NCI-H748 (cell line): ENCODE measurements at regions not wholly inside any gene's neighbourhood (a gene's known extent, or its start where the extent isn't known, plus 50 kb on each side); places are given as distances from the start of the nearest gene placed in this dataset.
"Not testable (repeated sequence)": the region's sequence is repeated elsewhere in the genome, so short reads cannot be mapped to it uniquely, and the experiment has no call there.

ENCODE experiments used
- DNase-seq: peaks from one replicate; lab custom pipeline; 2025; ENCODE audit not compliant: unreplicated experiment; lab: John Stamatoyannopoulos, UW

GRCh38 chr3:125645616-125646015, 50.3 kb upstream of the OSBPL11 start:
- DNase-seq, result no peak

GRCh38 chr3:125646581-125646980, 51.3 kb upstream of the OSBPL11 start:
- DNase-seq, result no peak

- no peak for DNase-seq
Measured at GRCh38 chr3:125647318-125648014, 52.2 kb upstream of the OSBPL11 start.

GRCh38 chr3:125651244-125651643, 55.9 kb upstream of the OSBPL11 start:
- no peak for DNase-seq

GRCh38 chr3:125652349-125652748, 57.1 kb upstream of the OSBPL11 start:
- DNase-seq, result no peak

- DNase-seq, result no peak
Measured at GRCh38 chr3:125654526-125654925, 59.2 kb upstream of the OSBPL11 start.

GRCh38 chr3:125662675-125663074, 67.4 kb upstream of the OSBPL11 start:
- no peak for DNase-seq

- DNase-seq, result no peak
Measured at GRCh38 chr3:125670352-125670751, 75.1 kb upstream of the OSBPL11 start.

GRCh38 chr3:125670945-125671344, 75.6 kb upstream of the OSBPL11 start:
- no peak for DNase-seq

GRCh38 chr3:125671461-125672243, 76.4 kb upstream of the OSBPL11 start:
- DNase-seq, result no peak

- no peak for DNase-seq
Measured at GRCh38 chr3:125675791-125676190, 80.5 kb upstream of the OSBPL11 start.

GRCh38 chr3:125679258-125679657, 84.0 kb upstream of the OSBPL11 start:
- no peak for DNase-seq

GRCh38 chr3:125681146-125681545, 85.8 kb upstream of the OSBPL11 start:
- no peak for DNase-seq

- DNase-seq, result not testable (repeated sequence)
Measured at GRCh38 chr3:125681906-125682305, 86.6 kb upstream of the OSBPL11 start.

- DNase-seq, result not testable (repeated sequence)
Measured at GRCh38 chr3:125682610-125683009, 87.3 kb upstream of the OSBPL11 start.

GRCh38 chr3:125683067-125683829, 88.0 kb upstream of the OSBPL11 start:
- no peak for DNase-seq

- DNase-seq, result peak; percentile 49
Measured at GRCh38 chr3:125684199-125684598, 88.9 kb upstream of the OSBPL11 start.

- not testable (repeated sequence) for DNase-seq
Measured at GRCh38 chr3:125685741-125686140, 90.4 kb upstream of the OSBPL11 start.

- DNase-seq, result no peak
Measured at GRCh38 chr3:125692361-125692760, 97.1 kb upstream of the OSBPL11 start.

- DNase-seq, result no peak
Measured at GRCh38 chr3:125693887-125694286, 98.6 kb upstream of the OSBPL11 start.

- peak; percentile 85 for DNase-seq
Measured at GRCh38 chr3:125694761-125695294, 99.5 kb upstream of the OSBPL11 start.
